ENCODE measurements at regions not wholly inside any gene's neighbourhood (a gene's known extent, or its start where the extent isn't known, plus 50 kb on each side); places are given as distances from the start of the nearest gene placed in this dataset.
"Not testable (repeated sequence)": the region's sequence is repeated elsewhere in the genome, so short reads cannot be mapped to it uniquely, and the experiment has no call there.

- H3K4me1 ChIP-seq: peaks cover 10% of the 10 kb centered on the region
- no peak overlapping the region for H2AFZ ChIP-seq (replicated peaks)
- no peaks in the 10 kb centered on the region for H3K36me3 ChIP-seq
- no peaks in the 10 kb centered on the region for H3K36me3 Mint-ChIP-seq
- H3F3A ChIP-seq (ENCODE audit: low read depth): no peaks in the 10 kb centered on the region
- H3K4me3 Mint-ChIP-seq: no peak overlapping the region
- DNase-seq (ENCODE audit: low spot score): no peak
- no peak overlapping the region for H3K4me3 ChIP-seq
- no peak overlapping the region for H3K27ac ChIP-seq
- no peak overlapping the region for H3K27ac Mint-ChIP-seq
- H3K9me3 ChIP-seq (ENCODE audit: low read depth): no peaks in the 10 kb centered on the region
- no peaks in the 10 kb centered on the region for H4K20me1 ChIP-seq (ENCODE audit: low read depth)
- TF ChIP-seq CTCF (IDR thresholded peaks at IDR 0.05) (no peak), EZH2phosphoT487 (IDR thresholded peaks at IDR 0.05) (no peak), EZH2 (IDR thresholded peaks at IDR 0.05) (no peak)
- no peak overlapping the region for H3K9ac ChIP-seq
- peaks cover 2% of the 10 kb centered on the region for H3K27me3 Mint-ChIP-seq (ENCODE audit: insufficient read depth, low read depth)
- H3K79me2 ChIP-seq (ENCODE audit: low read depth): no peaks in the 10 kb centered on the region
- no peak overlapping the region for H3K4me2 ChIP-seq
- no peaks in the 10 kb centered on the region for H3K27me3 ChIP-seq
- no peaks in the 10 kb centered on the region for H3K4me1 Mint-ChIP-seq
- H3K9me3 Mint-ChIP-seq: peaks cover 4% of the 10 kb centered on the region
Measured at GRCh38 chr18:35856178-35856577, 116.3 kb upstream of the RMP24 start.

GRCh38 chr18:35856721-35857120, 115.8 kb upstream of the RMP24 start:
- not testable (repeated sequence) for H3K9me3 Mint-ChIP-seq; H3K27ac Mint-ChIP-seq; H3K27ac ChIP-seq; H4K20me1 ChIP-seq (ENCODE audit: low read depth); H3K36me3 ChIP-seq; H3K36me3 Mint-ChIP-seq; H3F3A ChIP-seq (ENCODE audit: low read depth); H3K4me1 Mint-ChIP-seq; H3K79me2 ChIP-seq (ENCODE audit: low read depth); H3K9ac ChIP-seq; H3K27me3 Mint-ChIP-seq (ENCODE audit: insufficient read depth, low read depth); H3K4me3 Mint-ChIP-seq; H3K9me3 ChIP-seq (ENCODE audit: low read depth); H3K4me3 ChIP-seq; H3K4me1 ChIP-seq; DNase-seq (ENCODE audit: low spot score); H3K27me3 ChIP-seq; H3K4me2 ChIP-seq; H2AFZ ChIP-seq (replicated peaks)

- H3K4me3 ChIP-seq; H3K36me3 ChIP-seq; H3K27ac Mint-ChIP-seq; H3K4me1 Mint-ChIP-seq; H3F3A ChIP-seq (ENCODE audit: low read depth); H3K27me3 Mint-ChIP-seq (ENCODE audit: insufficient read depth, low read depth); H3K79me2 ChIP-seq (ENCODE audit: low read depth); H3K9ac ChIP-seq; H3K9me3 ChIP-seq (ENCODE audit: low read depth); H3K4me2 ChIP-seq; H3K9me3 Mint-ChIP-seq; H3K4me3 Mint-ChIP-seq; DNase-seq (ENCODE audit: low spot score); H2AFZ ChIP-seq (replicated peaks); H3K27me3 ChIP-seq; H4K20me1 ChIP-seq (ENCODE audit: low read depth); H3K36me3 Mint-ChIP-seq; H3K27ac ChIP-seq: not testable (repeated sequence)
- peaks cover 17% of the 10 kb centered on the region for H3K4me1 ChIP-seq
Measured at GRCh38 chr18:35857581-35857980, 114.9 kb upstream of the RMP24 start.

- Mint-ChIP-seq H3K36me3 (no peaks in the 10 kb centered on the region), H3K4me1 (peaks cover 3% of the 10 kb centered on the region), H3K4me3 (no peak overlapping the region), H3K27ac (no peak overlapping the region), H3K9me3 (no peaks in the 10 kb centered on the region), H3K27me3 (ENCODE audit: insufficient read depth, low read depth) (no peaks in the 10 kb centered on the region)
- no peaks in the 10 kb centered on the region for H3K36me3 ChIP-seq
- H3K27ac ChIP-seq: no peak overlapping the region
- H3F3A ChIP-seq (ENCODE audit: low read depth): no peaks in the 10 kb centered on the region
- peak overlapping the region; percentile 74 for H2AFZ ChIP-seq (replicated peaks)
- DNase-seq (ENCODE audit: low spot score): no peak
- TF ChIP-seq CTCF (IDR thresholded peaks at IDR 0.05) (no peak), EZH2 (IDR thresholded peaks at IDR 0.05) (no peak), EZH2phosphoT487 (IDR thresholded peaks at IDR 0.05) (no peak)
- no peaks in the 10 kb centered on the region for H3K27me3 ChIP-seq
- peak overlapping the region; percentile 24 for H3K4me2 ChIP-seq
- H4K20me1 ChIP-seq (ENCODE audit: low read depth): no peaks in the 10 kb centered on the region
- peaks cover 18% of the 10 kb centered on the region for H3K4me1 ChIP-seq
- H3K4me3 ChIP-seq: no peak overlapping the region
- no peak overlapping the region for H3K9ac ChIP-seq
- H3K9me3 ChIP-seq (ENCODE audit: low read depth): no peaks in the 10 kb centered on the region
- no peaks in the 10 kb centered on the region for H3K79me2 ChIP-seq (ENCODE audit: low read depth)
Measured at GRCh38 chr18:35861367-35862118, 110.9 kb upstream of the RMP24 start.

All from neural progenitor cell (in vitro differentiated cells).